NCI-H2171 treated with DMSO at 0.1 percent for 48 hours (cell line): ENCODE measurements at regions not wholly inside any gene's neighbourhood (a gene's known extent, or its start where the extent isn't known, plus 50 kb on each side); places are given as distances from the start of the nearest gene placed in this dataset.

Experiments used
- DNase-seq: peaks from one replicate; lab custom pipeline; 2025; lab: John Stamatoyannopoulos, UW

- no peak for DNase-seq
Observed at GRCh38 chr2:223226264-223226663, 174.3 kb downstream of the KCNE4 start.

- DNase-seq: no peak
Observed at GRCh38 chr2:223227338-223227737, 175.3 kb downstream of the KCNE4 start.

GRCh38 chr2:223228871-223229270 lies 176.9 kb downstream of the KCNE4 start:
- no peak for DNase-seq

GRCh38 chr2:223230352-223230751 lies 178.4 kb downstream of the KCNE4 start:
- no peak for DNase-seq

GRCh38 chr2:223232285-223232684 lies 180.3 kb downstream of the KCNE4 start:
- DNase-seq: no peak

GRCh38 chr2:223232896-223233295 lies 180.9 kb downstream of the KCNE4 start:
- no peak for DNase-seq

- no peak for DNase-seq
Observed at GRCh38 chr2:223235986-223236385, 184.0 kb downstream of the KCNE4 start.

- no peak for DNase-seq
Observed at GRCh38 chr2:223238301-223238700, 186.3 kb downstream of the KCNE4 start.

GRCh38 chr2:223243233-223243632 lies 191.2 kb downstream of the KCNE4 start:
- DNase-seq: no peak

- peak; percentile 8 for DNase-seq
Observed at GRCh38 chr2:223247136-223247535, 195.1 kb downstream of the KCNE4 start.

GRCh38 chr2:223251656-223252229 lies 199.8 kb downstream of the KCNE4 start:
- no peak for DNase-seq

GRCh38 chr2:223260681-223261080 lies 208.7 kb downstream of the KCNE4 start:
- DNase-seq: no peak

GRCh38 chr2:223262946-223263345 lies 211.0 kb downstream of the KCNE4 start:
- no peak for DNase-seq

GRCh38 chr2:223264541-223265193 lies 212.7 kb downstream of the KCNE4 start:
- DNase-seq: no peak

- DNase-seq: no peak
Observed at GRCh38 chr2:223267160-223267951, 215.4 kb downstream of the KCNE4 start.

GRCh38 chr2:223269386-223269785 lies 217.4 kb downstream of the KCNE4 start:
- DNase-seq: no peak

GRCh38 chr2:223270548-223270947 lies 218.6 kb downstream of the KCNE4 start:
- no peak for DNase-seq

GRCh38 chr2:223273995-223274394 lies 222.0 kb downstream of the KCNE4 start:
- no peak for DNase-seq

- DNase-seq: no peak
Observed at GRCh38 chr2:223282221-223282620, 230.2 kb downstream of the KCNE4 start.

- DNase-seq: no peak
Observed at GRCh38 chr2:223283329-223283728, 231.3 kb downstream of the KCNE4 start.

GRCh38 chr2:223283771-223284170 lies 231.8 kb downstream of the KCNE4 start:
- no peak for DNase-seq

GRCh38 chr2:223285370-223286265 lies 233.6 kb downstream of the KCNE4 start:
- DNase-seq: no peak
